ENCODE measurements at regions not wholly inside any gene's neighbourhood (a gene's known extent, or its start where the extent isn't known, plus 50 kb on each side); places are given as distances from the start of the nearest gene placed in this dataset.

DNA sequence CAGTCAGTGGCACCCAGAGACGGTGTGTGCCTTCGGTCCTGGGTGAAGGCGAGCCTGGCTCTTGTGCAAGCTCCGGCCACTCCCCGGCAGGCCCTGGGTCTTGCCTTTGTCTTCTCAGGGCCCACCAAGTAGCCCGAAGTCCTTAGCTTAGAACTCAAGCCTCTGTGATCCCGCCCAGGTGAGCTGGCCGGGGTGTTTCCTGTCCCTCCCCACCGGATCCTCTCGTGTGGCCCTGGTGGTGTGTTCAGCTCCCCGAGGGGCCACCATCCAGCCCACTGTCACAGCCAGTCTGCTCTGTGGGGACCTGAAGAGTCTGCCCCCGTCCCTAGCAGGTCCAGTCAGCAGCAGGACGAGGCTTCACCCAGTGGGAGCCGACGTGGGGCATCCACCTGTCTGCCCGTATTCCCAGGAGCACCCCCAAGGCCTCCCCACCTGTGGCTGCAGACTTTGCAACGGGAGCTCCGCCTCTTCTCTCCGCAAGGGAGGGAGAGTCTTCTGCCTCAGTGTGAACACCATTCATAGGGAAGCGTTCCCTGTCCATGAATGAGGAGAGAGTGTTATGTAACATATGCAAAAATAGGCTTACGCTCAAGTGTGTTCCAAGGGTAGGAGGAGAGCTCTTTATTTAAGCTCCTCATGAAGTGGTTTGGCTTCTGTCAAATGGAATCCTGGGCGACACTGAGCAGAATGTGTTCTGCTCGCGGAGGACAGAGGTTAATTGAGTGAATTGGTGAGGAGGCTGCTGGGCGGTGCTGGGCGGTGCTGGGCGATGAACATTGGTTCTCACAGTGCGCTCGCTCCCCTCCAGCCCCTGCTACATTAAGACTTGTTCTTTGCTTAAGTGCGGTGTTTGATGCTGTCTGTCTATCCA lies 108.9 kb downstream of the CRYAA start:
- DNase-seq (ENCODE audit: low spot score): no peak
- H3K9me3 Mint-ChIP-seq (ENCODE audit: unreplicated experiment): no peaks in the 10 kb centered on the region
- no peaks in the 10 kb centered on the region for H3K36me3 Mint-ChIP-seq (ENCODE audit: low read depth, unreplicated experiment)
- no peaks in the 10 kb centered on the region for H3K4me1 Mint-ChIP-seq (ENCODE audit: unreplicated experiment)
- H3K27me3 Mint-ChIP-seq (ENCODE audit: unreplicated experiment): peaks cover 10% of the 10 kb centered on the region
- TF ChIP-seq, protein P1, sequence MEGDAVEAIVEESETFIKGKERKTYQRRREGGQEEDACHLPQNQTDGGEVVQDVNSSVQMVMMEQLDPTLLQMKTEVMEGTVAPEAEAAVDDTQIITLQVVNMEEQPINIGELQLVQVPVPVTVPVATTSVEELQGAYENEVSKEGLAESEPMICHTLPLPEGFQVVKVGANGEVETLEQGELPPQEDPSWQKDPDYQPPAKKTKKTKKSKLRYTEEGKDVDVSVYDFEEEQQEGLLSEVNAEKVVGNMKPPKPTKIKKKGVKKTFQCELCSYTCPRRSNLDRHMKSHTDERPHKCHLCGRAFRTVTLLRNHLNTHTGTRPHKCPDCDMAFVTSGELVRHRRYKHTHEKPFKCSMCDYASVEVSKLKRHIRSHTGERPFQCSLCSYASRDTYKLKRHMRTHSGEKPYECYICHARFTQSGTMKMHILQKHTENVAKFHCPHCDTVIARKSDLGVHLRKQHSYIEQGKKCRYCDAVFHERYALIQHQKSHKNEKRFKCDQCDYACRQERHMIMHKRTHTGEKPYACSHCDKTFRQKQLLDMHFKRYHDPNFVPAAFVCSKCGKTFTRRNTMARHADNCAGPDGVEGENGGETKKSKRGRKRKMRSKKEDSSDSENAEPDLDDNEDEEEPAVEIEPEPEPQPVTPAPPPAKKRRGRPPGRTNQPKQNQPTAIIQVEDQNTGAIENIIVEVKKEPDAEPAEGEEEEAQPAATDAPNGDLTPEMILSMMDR (IDR thresholded peaks at IDR 0.05; ENCODE audit: unreplicated experiment): no peak
- H3K4me3 Mint-ChIP-seq (ENCODE audit: unreplicated experiment): no peak overlapping the region
- no peak overlapping the region for H3K27ac Mint-ChIP-seq (ENCODE audit: unreplicated experiment)

- TF ChIP-seq, protein P1 (IDR thresholded peaks at IDR 0.05; ENCODE audit: unreplicated experiment): no peak
- H3K4me3 Mint-ChIP-seq (ENCODE audit: unreplicated experiment): no peak overlapping the region
- H3K27ac Mint-ChIP-seq (ENCODE audit: unreplicated experiment): no peak overlapping the region
- no peaks in the 10 kb centered on the region for H3K9me3 Mint-ChIP-seq (ENCODE audit: unreplicated experiment)
- H3K36me3 Mint-ChIP-seq (ENCODE audit: low read depth, unreplicated experiment): no peaks in the 10 kb centered on the region
- peaks cover 10% of the 10 kb centered on the region for H3K27me3 Mint-ChIP-seq (ENCODE audit: unreplicated experiment)
- H3K4me1 Mint-ChIP-seq (ENCODE audit: unreplicated experiment): no peaks in the 10 kb centered on the region
- DNase-seq (ENCODE audit: low spot score): no peak
Measured at GRCh38 chr21:43276811-43277210, 108.0 kb downstream of the CRYAA start.

DNA sequence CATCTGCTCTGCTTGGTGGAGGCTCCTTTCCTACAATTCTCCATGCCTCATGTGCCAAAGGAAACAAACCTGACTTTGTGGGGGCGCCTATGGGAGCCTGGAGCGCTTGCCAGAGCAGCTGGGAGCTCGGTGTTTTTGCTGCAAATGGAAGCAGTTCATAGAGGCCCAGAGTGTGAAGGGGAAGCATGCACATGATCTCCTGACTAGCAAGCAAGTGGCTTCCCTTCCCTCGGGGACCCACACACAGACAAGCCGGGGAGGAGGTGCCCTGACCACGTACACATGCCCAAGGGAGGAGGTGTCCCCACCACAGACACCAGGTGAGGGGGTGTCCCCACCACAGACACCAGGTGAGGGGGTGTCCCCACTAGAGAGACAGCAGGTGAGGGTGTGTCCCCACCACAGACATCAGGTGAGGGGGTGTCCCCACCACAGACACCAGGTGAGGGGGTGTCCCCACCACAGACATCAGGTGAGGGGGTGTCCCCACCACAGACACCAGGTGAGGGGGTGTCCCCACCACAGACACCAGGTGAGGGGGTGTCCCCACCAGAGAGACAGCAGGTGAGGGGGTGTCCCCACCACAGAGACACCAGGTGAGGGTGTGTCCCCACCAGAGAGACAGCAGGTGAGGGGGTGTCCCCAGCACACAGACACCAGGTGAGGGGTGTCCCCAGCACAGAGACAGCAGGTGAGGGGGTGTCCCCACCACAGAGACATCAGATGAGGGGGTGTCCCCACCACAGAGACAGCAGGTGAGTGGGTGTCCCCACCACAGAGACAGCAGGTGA lies 106.8 kb downstream of the CRYAA start:
- Mint-ChIP-seq H3K9me3 (ENCODE audit: unreplicated experiment) (no peaks in the 10 kb centered on the region), H3K27ac (ENCODE audit: unreplicated experiment) (no peak overlapping the region), H3K36me3 (ENCODE audit: low read depth, unreplicated experiment) (no peaks in the 10 kb centered on the region), H3K4me3 (ENCODE audit: unreplicated experiment) (peak overlapping the region; percentile 47), H3K27me3 (ENCODE audit: unreplicated experiment) (peaks cover 8% of the 10 kb centered on the region), H3K4me1 (ENCODE audit: unreplicated experiment) (no peaks in the 10 kb centered on the region)
- TF ChIP-seq, protein P1 (IDR thresholded peaks at IDR 0.05; ENCODE audit: unreplicated experiment): no peak
- no peak for DNase-seq (ENCODE audit: low spot score)

- Mint-ChIP-seq H3K27ac (ENCODE audit: unreplicated experiment) (no peak overlapping the region), H3K4me3 (ENCODE audit: unreplicated experiment) (no peak overlapping the region), H3K4me1 (ENCODE audit: unreplicated experiment) (no peaks in the 10 kb centered on the region), H3K36me3 (ENCODE audit: low read depth, unreplicated experiment) (no peaks in the 10 kb centered on the region), H3K27me3 (ENCODE audit: unreplicated experiment) (peaks cover 8% of the 10 kb centered on the region), H3K9me3 (ENCODE audit: unreplicated experiment) (no peaks in the 10 kb centered on the region)
- TF ChIP-seq, protein P1 (IDR thresholded peaks at IDR 0.05; ENCODE audit: unreplicated experiment): no peak
- DNase-seq (ENCODE audit: low spot score): no peak
Measured at GRCh38 chr21:43274946-43275310, 106.1 kb downstream of the CRYAA start.
